ENCODE measurements at regions not wholly inside any gene's neighbourhood (a gene's known extent, or its start where the extent isn't known, plus 50 kb on each side); places are given as distances from the start of the nearest gene placed in this dataset.

DNA sequence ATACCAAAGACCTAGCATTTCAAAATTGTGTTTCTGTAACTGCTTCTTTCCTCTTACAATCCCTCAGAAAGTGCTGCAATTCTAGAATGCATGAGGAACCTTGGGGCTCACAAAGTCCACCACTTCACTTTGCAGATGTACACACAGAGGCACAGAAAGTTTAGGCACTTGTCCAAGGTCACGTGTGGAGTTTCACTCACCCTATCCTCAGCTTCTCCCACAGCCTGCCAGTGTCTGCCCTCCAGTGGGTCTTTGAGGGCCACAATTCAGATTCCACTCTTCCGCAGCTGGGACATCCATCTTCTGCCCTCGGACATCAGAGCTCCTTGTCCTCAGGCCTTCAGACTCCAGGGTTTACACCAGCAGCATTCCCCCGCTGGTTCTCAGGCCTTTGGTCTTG, 210.5 kb upstream of the SERP2 start:
- no peak for ATAC-seq
- H3K36me3 Mint-ChIP-seq: no peaks in the 10 kb centered on the region
- H3K4me1 Mint-ChIP-seq: no peaks in the 10 kb centered on the region
- DNase-seq: no peak
- H3K9me3 Mint-ChIP-seq: no peaks in the 10 kb centered on the region
- POLR2A ChIA-PET: no interaction called here
- no peak overlapping the region for H3K27ac Mint-ChIP-seq
- H3K27me3 Mint-ChIP-seq: no peaks in the 10 kb centered on the region
- no peak overlapping the region for H3K4me3 Mint-ChIP-seq

DNA sequence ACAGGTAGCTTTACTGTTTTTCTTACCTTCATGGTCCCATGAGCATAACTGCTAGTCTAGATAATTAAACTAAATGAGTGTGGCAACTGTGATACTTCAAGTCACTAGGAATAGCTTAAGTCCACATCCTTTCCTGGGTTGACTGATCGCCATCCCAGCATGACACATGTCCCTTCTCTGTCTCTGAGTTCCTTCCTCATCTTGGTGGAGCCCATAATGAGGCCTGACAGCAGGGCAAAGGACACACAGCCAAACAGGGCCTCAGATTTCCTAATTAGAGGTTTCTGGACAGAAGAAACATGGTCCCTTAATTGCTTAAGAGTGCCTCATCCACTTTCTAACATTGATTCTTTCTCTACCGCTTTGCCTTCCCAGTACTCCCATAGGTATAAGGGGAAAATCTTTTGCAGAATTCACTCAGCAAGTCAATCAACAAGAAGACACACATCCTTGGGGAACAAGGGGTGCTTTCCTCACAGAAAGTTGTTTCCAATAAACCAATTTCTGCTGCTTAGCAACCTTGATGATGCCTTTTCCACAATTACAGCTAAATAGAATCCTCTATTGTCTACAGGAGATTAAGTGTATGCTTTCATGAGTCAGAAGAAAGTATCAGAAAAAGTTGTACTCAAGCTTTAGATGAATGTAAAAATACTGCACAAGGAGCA, 208.3 kb upstream of the SERP2 start:
- Mint-ChIP-seq H3K27ac (peak overlapping the region in 1 of 10 donors; percentile 22), H3K4me3 (no peak overlapping the region), H3K36me3 (no peaks in the 10 kb centered on the region), H3K27me3 (peaks cover 0 to 2% (median 0%) of the 10 kb centered on the region in 5 donors), H3K4me1 (no peaks in the 10 kb centered on the region), H3K9me3 (no peaks in the 10 kb centered on the region)
- no peak for ATAC-seq
- no peak for DNase-seq
- POLR2A ChIA-PET: no interaction called here

DNA sequence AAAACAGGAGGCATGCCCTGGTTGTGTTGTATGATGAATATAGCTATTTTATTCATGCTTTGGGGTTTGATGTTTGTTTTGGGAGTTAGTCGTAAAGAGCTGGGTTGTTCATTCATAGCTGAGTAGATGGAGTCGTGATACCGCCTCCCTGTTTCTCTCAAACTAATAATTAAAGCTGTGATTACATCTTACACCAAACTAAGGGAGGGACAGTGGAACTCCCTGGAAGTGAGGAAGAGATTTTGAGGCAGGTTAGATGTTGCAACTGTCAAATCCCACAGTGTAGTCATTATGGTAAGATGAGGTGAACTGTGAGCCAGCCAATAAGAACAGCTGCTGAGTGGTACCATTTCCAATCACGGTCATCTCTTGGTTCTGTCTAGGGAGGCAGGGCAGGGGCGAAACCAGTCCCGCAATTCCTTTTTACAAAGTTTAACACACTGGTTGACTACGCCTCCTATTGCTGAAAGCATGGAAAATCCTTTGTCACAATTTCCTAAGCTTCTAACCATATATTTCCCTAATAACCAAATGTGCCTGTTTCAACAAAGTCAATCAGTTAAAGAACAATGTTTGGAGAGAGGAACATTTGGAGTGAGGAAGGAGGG, 207.6 kb upstream of the SERP2 start:
- H3K36me3 Mint-ChIP-seq: no peaks in the 10 kb centered on the region
- POLR2A ChIA-PET: no interaction called here
- ATAC-seq: no peak
- H3K4me3 Mint-ChIP-seq: no peak overlapping the region
- no peaks in the 10 kb centered on the region for H3K4me1 Mint-ChIP-seq
- no peak for DNase-seq
- no peaks in the 10 kb centered on the region for H3K9me3 Mint-ChIP-seq
- H3K27ac Mint-ChIP-seq: no peak overlapping the region
- peaks cover 0 to 2% (median 0%) of the 10 kb centered on the region in 5 donors for H3K27me3 Mint-ChIP-seq

DNA sequence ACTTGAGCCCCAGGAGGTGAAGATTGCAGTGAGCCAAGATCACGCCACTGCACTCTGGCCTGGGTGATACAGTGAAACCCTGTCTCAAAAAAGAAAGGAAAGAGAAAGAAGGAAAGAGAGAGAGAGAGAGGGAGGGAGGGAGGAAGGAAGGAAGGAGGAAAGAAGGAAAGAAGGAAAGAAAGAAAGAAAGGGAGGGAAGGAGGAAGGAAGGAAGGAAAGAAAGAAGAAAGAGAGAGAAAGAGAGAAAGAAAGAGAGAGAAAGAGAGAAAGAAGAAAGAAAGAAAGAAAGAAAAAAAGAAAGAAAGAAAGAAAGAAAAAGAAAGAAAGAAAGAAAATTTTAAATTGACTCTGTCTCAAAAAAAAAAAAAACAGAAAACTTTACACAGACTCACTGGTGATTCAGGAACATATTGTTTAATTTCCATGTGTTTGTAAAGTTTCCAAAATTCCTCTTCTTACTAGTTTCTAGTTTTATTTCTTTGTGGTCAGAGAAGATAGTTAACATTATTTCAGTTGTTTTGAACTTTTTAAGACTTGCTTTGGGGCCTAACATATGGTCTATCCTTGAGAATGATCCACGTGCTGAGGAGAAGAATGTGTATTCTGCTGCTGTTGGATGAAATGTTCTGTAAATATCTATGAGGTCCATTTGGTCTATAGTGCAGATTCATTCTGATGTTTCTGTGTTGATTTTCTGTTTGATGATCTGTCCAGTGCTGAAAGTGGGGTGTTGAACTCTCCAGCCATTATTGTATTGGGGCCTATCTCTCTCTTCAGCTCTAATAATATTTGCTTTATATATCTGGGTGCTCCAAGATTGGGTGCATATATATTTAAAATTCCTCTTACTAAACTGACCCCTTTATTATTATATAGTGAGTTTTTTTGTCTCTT, 204.4 kb upstream of the SERP2 start:
- Mint-ChIP-seq H3K9me3 (no peaks in the 10 kb centered on the region), H3K27me3 (peaks cover 0 to 2% (median 0%) of the 10 kb centered on the region in 5 donors), H3K36me3 (no peaks in the 10 kb centered on the region), H3K4me1 (no peaks in the 10 kb centered on the region), H3K4me3 (no peak overlapping the region), H3K27ac (no peak overlapping the region)
- ATAC-seq: no peak
- no peak for DNase-seq
- POLR2A ChIA-PET: no interaction called here

DNA sequence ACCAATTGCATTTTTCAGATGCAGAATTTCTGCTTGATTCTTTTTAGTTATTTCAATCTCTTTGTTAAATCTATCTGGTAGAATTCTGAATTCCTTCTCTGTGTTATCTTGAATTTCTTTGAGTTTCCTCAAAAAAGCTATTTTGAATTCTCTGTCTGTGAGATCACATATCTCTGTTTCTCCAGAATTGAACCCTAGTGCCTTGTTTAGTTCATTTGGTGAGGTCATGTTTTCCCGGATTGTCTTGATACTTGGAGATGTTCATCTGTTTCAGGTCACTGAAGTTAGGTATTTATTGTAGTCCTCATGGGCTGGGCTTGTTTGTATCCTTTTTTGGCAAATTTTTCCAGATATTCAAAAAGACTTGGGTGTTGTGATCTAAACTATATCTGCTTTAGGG, 202.9 kb upstream of the SERP2 start:
- POLR2A ChIA-PET: no interaction called here
- H3K9me3 Mint-ChIP-seq: no peaks in the 10 kb centered on the region
- H3K27ac Mint-ChIP-seq: no peak overlapping the region
- ATAC-seq (no peak), DNase-seq (no peak)
- H3K4me3 Mint-ChIP-seq: no peak overlapping the region
- no peaks in the 10 kb centered on the region for H3K4me1 Mint-ChIP-seq
- no peaks in the 10 kb centered on the region for H3K36me3 Mint-ChIP-seq
- H3K27me3 Mint-ChIP-seq: peaks cover 0 to 2% (median under 1%) of the 10 kb centered on the region in 5 donors

DNA sequence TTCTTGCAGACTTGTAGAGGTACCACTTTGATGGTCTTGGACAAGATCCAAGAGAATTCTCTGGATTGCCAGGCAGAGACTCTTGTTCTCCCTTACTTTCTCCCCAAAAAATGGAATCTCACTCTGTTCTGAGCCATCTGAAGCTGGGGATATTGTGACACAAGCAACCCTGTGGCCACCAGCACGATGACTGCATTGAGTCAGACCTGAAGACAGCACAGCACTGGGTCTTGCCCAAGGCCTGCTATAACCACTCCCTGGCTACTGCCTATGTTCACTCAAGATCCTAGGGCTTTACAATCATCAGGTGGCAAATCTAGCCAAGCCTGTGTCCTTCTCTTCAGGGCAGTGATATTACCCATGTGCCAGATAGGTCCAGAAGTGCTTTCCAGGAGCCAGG, 202.5 kb upstream of the SERP2 start:
- Mint-ChIP-seq H3K4me3 (no peak overlapping the region), H3K4me1 (no peaks in the 10 kb centered on the region), H3K27me3 (peaks cover 0 to 5% (median 3%) of the 10 kb centered on the region in 5 donors), H3K36me3 (no peaks in the 10 kb centered on the region), H3K27ac (no peak overlapping the region), H3K9me3 (no peaks in the 10 kb centered on the region)
- DNase-seq (no peak), ATAC-seq (no peak)
- POLR2A ChIA-PET: no interaction called here

DNA sequence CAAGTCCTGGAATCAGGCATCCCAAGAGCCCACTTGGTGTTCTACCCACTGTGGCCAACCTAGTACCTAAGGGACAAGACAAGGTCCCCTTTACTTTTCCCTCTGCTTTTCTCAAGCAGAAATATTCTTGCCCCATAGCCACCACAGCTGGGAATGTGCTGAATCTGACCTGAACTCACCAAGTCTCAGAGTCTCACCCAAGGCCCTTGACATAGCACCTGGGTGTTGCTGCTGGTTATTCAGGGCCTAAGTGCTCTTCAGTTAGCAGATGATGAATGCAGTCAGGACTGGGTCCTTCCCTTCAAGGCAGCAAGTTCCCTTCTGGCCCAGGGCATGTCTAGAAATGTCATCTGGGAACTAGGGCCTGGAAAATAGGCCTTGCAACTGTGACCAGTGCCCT, 201.8 kb upstream of the SERP2 start:
- Mint-ChIP-seq H3K4me3 (no peak overlapping the region), H3K27ac (no peak overlapping the region), H3K36me3 (no peaks in the 10 kb centered on the region), H3K9me3 (no peaks in the 10 kb centered on the region), H3K27me3 (peaks cover 0 to 8% (median 4%) of the 10 kb centered on the region in 5 donors), H3K4me1 (no peaks in the 10 kb centered on the region)
- POLR2A ChIA-PET: no interaction called here
- no peak for DNase-seq
- no peak for ATAC-seq

DNA sequence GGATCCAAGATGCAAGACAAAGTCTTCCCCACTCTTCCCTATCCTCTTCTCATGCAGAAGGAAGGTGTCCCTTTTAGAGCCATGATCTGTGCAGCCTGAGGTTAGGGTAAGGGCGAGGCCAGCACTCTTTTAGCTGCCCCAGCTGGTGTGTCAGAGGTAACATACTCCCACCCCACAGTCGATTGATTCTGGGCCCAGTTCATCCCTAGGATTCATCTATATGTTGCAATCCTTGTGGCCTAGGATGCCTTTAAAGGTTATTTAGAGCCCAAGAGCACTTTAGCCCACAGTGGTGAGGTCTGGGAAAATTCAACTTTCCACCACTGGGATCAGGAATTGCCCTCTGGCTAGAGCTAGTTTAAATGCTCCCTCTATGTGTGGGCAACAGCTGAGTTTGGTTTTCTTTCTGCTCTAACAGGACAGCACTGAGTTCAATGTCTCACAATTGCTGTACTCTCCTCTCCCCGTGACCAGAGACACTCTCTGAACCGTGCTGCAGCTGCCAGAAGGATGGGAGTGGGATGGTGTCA, 201.3 kb upstream of the SERP2 start:
- no peak for ATAC-seq
- no peak for DNase-seq
- H3K4me3 Mint-ChIP-seq: no peak overlapping the region
- H3K27me3 Mint-ChIP-seq: peaks cover 0 to 8% (median 4%) of the 10 kb centered on the region in 5 donors
- H3K27ac Mint-ChIP-seq: no peak overlapping the region
- H3K36me3 Mint-ChIP-seq: no peaks in the 10 kb centered on the region
- no peaks in the 10 kb centered on the region for H3K4me1 Mint-ChIP-seq
- POLR2A ChIA-PET: no interaction called here
- no peaks in the 10 kb centered on the region for H3K9me3 Mint-ChIP-seq

DNA sequence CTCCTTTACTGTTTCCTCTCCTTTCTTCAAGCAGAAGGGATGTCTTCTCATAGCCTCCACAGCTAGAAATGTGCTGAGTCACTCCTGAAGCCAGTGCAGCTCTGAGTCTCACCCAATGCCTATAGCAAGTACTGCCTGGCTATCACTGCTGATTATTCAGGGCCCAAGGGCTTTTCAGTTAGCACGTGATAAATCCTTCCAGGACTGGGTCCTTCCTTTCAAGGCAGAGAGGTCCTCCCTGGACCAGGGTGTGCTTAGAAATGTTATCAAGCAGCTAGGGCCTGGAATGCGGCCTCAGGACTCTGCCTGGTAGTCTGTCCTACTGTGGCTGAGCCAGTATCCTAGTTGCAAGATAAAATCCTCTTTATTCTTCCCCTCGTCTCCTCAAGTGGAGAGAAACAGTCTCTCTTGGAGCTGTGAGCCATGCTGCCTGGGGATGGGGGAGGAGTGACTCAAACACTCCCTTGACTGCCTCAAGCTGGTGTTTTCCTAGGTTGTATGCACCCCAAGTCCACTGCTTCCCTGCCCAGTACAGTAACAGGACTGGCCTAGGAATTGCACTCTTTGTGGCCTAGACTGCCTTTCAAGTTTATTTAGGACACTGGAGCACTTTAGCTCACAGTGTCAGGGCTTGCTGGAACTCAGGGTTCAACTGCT, 198.7 kb upstream of the SERP2 start:
- POLR2A ChIA-PET: no interaction called here
- no peak for ATAC-seq
- Mint-ChIP-seq H3K27me3 (peaks cover 0 to 8% (median 4%) of the 10 kb centered on the region in 5 donors), H3K4me1 (no peaks in the 10 kb centered on the region), H3K36me3 (no peaks in the 10 kb centered on the region), H3K27ac (peak overlapping the region in 1 of 10 donors; percentile 69), H3K9me3 (no peaks in the 10 kb centered on the region), H3K4me3 (no peak overlapping the region)
- DNase-seq: no peak

DNA sequence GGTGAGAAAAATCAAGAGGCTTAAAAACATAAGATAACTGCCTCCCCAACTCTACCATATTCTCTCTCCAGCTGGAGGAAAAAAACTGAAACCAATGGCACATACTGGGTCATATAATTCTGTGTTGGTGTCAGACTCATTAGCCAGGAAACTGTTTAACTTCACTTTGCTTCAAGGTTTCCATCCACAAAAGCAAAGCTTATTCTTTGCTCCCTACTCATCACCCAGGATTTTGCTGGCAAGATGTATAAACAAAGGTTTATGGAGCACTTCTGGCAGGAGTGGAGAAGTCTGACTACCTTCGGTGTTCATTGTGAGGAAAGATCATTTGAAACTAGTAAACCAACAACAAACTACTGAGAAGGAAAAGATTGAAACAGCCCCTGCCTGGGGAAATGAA, 197.5 kb upstream of the SERP2 start:
- peaks cover 0 to 8% (median 4%) of the 10 kb centered on the region in 5 donors for H3K27me3 Mint-ChIP-seq
- no peaks in the 10 kb centered on the region for H3K36me3 Mint-ChIP-seq
- POLR2A ChIA-PET: no interaction called here
- H3K4me3 Mint-ChIP-seq: no peak overlapping the region
- no peaks in the 10 kb centered on the region for H3K9me3 Mint-ChIP-seq
- H3K4me1 Mint-ChIP-seq: no peaks in the 10 kb centered on the region
- no peak overlapping the region for H3K27ac Mint-ChIP-seq
- no peak for ATAC-seq
- no peak for DNase-seq

DNA sequence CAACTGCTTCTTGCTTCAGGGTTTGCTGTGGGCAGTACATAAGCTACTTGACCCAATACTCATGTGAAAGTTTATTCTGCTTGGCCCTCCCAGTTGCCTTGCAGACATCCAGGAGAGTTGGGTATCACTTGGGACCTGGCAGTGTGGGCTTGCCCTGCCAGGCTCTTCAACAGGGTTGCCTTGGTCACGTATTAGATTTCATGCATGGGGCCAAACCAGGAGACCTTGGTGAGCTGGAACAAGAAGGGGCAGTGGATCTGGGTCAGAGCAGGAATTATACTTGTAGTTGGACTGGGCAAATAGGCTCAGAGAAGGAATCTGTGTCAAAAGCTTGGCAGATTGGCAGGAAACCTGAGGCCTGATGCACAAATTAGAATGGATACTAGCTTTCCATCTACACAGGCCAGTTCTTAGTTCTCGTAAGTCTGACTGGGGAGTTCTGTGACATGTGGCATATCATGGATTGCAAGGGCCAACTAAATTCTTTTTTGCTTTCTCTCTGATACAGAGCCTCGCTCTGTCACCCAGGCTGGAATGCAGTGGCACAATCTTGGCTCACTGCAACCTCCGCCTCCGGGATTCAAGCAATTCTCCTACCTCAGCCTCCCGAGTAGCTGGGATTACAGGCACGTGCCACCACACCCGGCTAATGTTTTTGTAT, 192.6 kb upstream of the SERP2 start:
- peaks cover 0 to 4% (median 3%) of the 10 kb centered on the region in 5 donors for H3K27me3 Mint-ChIP-seq
- H3K36me3 Mint-ChIP-seq: peaks cover 0 to 5% (median 0%) of the 10 kb centered on the region in 3 donors
- H3K4me1 Mint-ChIP-seq: no peaks in the 10 kb centered on the region
- no peak overlapping the region for H3K27ac Mint-ChIP-seq
- peaks cover 0 to 6% (median 0%) of the 10 kb centered on the region in 9 donors for H3K9me3 Mint-ChIP-seq
- ATAC-seq: no peak
- H3K4me3 Mint-ChIP-seq: no peak overlapping the region
- POLR2A ChIA-PET: no interaction called here
- no peak for DNase-seq

DNA sequence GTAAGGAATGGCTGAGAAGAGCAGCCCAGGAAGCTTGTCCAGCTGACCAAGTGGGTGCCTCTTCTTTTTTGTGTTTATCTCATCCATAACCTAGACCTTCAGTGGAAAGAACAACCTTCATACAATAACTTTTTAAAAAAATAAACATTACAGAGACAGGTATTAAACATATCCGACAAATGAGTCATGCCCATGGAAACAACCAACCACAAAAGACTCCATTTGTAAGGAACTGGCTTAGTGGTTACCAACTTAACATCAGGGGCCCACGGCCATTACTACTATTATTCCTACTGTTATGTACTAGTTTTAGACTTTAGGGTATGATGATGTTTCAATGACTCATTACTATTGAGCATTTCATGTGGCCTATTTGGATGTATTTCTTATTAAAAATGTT, 191.7 kb upstream of the SERP2 start:
- Mint-ChIP-seq H3K9me3 (peaks cover 0 to 6% (median 0%) of the 10 kb centered on the region in 9 donors), H3K27ac (no peak overlapping the region), H3K4me1 (no peaks in the 10 kb centered on the region), H3K27me3 (no peaks in the 10 kb centered on the region), H3K4me3 (no peak overlapping the region), H3K36me3 (peaks cover 0 to 5% (median 0%) of the 10 kb centered on the region in 3 donors)
- DNase-seq (no peak), ATAC-seq (no peak)
- POLR2A ChIA-PET: no interaction called here

Data from naive thymus-derived CD8-positive, alpha-beta T cell (primary cell).